Loucy (cell line): ENCODE measurements at regions not wholly inside any gene's neighbourhood (a gene's known extent, or its start where the extent isn't known, plus 50 kb on each side); places are given as distances from the start of the nearest gene placed in this dataset.

Experiments
- EZH2phosphoT487 ChIP-seq: fragments of 200-600 bp; IDR thresholded peaks from 2 replicates; pipeline ENCODE4 v1.6.1; 2018; ENCODE audit warnings: antibody characterized with exemption, mild to moderate bottlenecking, moderate library complexity, borderline replicate concordance
- TF ChIP-seq, protein P1 (sequence below): fragments of 200-600 bp; sonication (generic); conservative IDR thresholded peaks from 2 replicates; pipeline ENCODE4 v1.5.1; 2014; ENCODE audit warnings: mild to moderate bottlenecking, antibody characterized with exemption, low read length

- TF ChIP-seq, protein P1, sequence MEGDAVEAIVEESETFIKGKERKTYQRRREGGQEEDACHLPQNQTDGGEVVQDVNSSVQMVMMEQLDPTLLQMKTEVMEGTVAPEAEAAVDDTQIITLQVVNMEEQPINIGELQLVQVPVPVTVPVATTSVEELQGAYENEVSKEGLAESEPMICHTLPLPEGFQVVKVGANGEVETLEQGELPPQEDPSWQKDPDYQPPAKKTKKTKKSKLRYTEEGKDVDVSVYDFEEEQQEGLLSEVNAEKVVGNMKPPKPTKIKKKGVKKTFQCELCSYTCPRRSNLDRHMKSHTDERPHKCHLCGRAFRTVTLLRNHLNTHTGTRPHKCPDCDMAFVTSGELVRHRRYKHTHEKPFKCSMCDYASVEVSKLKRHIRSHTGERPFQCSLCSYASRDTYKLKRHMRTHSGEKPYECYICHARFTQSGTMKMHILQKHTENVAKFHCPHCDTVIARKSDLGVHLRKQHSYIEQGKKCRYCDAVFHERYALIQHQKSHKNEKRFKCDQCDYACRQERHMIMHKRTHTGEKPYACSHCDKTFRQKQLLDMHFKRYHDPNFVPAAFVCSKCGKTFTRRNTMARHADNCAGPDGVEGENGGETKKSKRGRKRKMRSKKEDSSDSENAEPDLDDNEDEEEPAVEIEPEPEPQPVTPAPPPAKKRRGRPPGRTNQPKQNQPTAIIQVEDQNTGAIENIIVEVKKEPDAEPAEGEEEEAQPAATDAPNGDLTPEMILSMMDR: no peak
- TF ChIP-seq EZH2phosphoT487: no peak
Observed at GRCh38 chr14:25436906-25437305, 387.0 kb upstream of the STXBP6 start.
